ENCODE measurements at regions not wholly inside any gene's neighbourhood (a gene's known extent, or its start where the extent isn't known, plus 50 kb on each side); places are given as distances from the start of the nearest gene placed in this dataset.
A peak's percentile ranks its signal among the peaks of the same experiment; 100 is the strongest.

DNA sequence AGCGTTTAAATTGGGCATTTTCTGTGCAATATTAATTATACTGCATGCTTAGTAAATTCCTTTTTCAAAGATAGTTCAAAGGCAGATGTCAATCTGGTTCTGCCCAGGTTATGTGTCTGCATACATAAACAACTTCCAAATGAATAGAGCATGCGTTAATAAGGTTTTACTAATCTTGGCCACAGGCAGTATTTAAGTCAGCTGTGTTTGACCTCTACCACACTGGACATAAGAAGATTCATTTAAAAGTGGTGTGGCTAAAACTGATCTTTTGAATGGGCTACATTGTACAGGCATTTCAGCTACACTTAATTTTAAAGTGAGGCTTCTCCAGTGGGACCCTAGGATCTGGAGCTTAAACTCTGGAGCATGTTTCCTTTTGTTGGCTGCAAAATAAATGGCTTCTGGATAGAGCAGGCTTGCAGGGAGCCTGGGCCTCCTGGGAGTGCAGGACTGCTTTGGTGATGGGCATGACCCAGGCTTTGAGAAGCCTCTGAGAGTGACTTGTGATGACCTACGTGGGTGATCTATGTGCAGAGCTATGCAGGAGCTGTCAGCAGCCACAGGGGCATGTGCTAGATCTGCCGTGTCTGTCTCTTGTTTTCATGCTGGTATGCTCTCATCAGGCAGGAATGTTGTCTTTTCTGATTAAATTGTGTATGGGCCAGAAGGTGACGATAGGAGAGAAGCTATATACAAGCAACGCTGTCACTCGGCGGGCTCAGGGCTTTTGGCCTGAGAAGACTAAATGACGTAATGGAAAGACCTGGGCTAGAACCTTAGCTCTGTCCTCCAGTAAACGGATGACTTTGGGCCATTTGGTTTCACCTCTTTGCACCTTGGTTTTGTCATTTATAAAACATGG lies 331.2 kb downstream of the QKI start:
- H3K27ac Mint-ChIP-seq (ENCODE audit: unreplicated experiment) = peak overlapping the region; percentile 29
- peak; percentile 57 for DNase-seq (ENCODE audit: extremely low spot score, unreplicated experiment)
- H3K4me1 Mint-ChIP-seq (ENCODE audit: unreplicated experiment) = peaks cover 29% of the 10 kb centered on the region
- TF ChIP-seq, protein P1, sequence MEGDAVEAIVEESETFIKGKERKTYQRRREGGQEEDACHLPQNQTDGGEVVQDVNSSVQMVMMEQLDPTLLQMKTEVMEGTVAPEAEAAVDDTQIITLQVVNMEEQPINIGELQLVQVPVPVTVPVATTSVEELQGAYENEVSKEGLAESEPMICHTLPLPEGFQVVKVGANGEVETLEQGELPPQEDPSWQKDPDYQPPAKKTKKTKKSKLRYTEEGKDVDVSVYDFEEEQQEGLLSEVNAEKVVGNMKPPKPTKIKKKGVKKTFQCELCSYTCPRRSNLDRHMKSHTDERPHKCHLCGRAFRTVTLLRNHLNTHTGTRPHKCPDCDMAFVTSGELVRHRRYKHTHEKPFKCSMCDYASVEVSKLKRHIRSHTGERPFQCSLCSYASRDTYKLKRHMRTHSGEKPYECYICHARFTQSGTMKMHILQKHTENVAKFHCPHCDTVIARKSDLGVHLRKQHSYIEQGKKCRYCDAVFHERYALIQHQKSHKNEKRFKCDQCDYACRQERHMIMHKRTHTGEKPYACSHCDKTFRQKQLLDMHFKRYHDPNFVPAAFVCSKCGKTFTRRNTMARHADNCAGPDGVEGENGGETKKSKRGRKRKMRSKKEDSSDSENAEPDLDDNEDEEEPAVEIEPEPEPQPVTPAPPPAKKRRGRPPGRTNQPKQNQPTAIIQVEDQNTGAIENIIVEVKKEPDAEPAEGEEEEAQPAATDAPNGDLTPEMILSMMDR (IDR thresholded peaks at IDR 0.05) = no peak
- no peaks in the 10 kb centered on the region for H3K36me3 Mint-ChIP-seq (ENCODE audit: unreplicated experiment)
- no peak overlapping the region for H3K4me3 Mint-ChIP-seq (ENCODE audit: unreplicated experiment)
- no peaks in the 10 kb centered on the region for H3K27me3 Mint-ChIP-seq (ENCODE audit: unreplicated experiment)
- no peaks in the 10 kb centered on the region for H3K9me3 Mint-ChIP-seq (ENCODE audit: unreplicated experiment)

DNA sequence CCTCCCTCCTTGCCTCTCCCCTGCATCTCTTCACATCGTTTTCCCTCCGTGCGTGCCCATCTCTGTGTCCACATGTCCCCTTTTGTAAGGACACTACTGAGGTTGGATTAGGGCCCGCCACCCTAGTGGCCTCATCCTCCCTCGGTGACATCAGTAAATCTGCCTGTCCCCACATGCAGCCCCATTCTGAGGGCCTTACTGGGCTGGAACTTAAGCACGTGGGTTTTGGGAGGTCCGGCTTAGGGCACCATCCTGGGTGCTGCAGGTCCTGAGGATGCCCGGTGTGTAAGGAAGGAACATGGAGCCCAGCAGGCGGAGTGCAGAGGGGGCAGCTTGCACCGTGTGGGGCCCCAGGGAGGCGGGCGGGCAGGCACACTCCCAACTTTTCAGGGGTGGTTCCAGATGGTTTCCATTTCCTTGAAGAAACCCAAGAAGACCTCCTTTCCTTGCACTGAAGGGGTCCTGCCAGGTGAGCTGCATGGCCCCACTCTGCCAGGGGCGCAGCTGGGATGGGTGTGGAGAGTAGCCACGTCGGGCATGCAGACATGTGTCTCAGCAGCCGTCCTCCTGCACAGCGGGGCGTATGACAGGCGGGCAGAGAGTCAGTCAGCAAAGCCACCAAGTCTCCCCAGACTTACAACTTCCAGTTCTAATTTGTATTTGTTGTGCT lies 329.9 kb downstream of the QKI start:
- H3K27ac Mint-ChIP-seq (ENCODE audit: unreplicated experiment) = no peak overlapping the region
- peak; percentile 69 for DNase-seq (ENCODE audit: extremely low spot score, unreplicated experiment)
- H3K4me3 Mint-ChIP-seq (ENCODE audit: unreplicated experiment) = no peak overlapping the region
- no peaks in the 10 kb centered on the region for H3K9me3 Mint-ChIP-seq (ENCODE audit: unreplicated experiment)
- TF ChIP-seq, protein P1 (IDR thresholded peaks at IDR 0.05) = no peak
- H3K4me1 Mint-ChIP-seq (ENCODE audit: unreplicated experiment) = peaks cover 26% of the 10 kb centered on the region
- no peaks in the 10 kb centered on the region for H3K36me3 Mint-ChIP-seq (ENCODE audit: unreplicated experiment)
- H3K27me3 Mint-ChIP-seq (ENCODE audit: unreplicated experiment) = no peaks in the 10 kb centered on the region

DNA sequence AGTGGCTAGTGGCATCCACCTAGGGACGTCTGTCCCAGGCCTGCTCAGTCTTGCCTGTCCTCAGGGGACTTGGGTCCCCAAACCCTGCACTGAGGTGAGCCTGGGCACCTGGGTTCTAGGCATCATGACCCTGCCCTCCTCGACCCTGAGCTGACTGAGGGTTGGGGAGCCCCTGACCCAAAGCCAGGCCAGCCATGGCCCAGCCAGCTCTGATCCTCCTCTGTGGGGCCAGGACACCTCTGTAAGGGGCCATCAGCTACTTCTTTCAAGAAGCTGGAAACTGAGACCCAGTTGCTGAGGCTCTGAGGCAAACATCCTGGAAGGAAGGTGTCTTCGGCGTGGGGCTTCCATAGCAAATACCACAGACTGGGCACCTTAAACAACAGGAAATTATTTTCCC lies 329.3 kb downstream of the QKI start:
- Mint-ChIP-seq H3K9me3 (ENCODE audit: unreplicated experiment) (no peaks in the 10 kb centered on the region), H3K4me1 (ENCODE audit: unreplicated experiment) (peaks cover 27% of the 10 kb centered on the region), H3K27me3 (ENCODE audit: unreplicated experiment) (no peaks in the 10 kb centered on the region), H3K27ac (ENCODE audit: unreplicated experiment) (no peak overlapping the region), H3K4me3 (ENCODE audit: unreplicated experiment) (no peak overlapping the region), H3K36me3 (ENCODE audit: unreplicated experiment) (no peaks in the 10 kb centered on the region)
- DNase-seq (ENCODE audit: extremely low spot score, unreplicated experiment) = peak; percentile 73
- TF ChIP-seq, protein P1 (IDR thresholded peaks at IDR 0.05) = no peak

DNA sequence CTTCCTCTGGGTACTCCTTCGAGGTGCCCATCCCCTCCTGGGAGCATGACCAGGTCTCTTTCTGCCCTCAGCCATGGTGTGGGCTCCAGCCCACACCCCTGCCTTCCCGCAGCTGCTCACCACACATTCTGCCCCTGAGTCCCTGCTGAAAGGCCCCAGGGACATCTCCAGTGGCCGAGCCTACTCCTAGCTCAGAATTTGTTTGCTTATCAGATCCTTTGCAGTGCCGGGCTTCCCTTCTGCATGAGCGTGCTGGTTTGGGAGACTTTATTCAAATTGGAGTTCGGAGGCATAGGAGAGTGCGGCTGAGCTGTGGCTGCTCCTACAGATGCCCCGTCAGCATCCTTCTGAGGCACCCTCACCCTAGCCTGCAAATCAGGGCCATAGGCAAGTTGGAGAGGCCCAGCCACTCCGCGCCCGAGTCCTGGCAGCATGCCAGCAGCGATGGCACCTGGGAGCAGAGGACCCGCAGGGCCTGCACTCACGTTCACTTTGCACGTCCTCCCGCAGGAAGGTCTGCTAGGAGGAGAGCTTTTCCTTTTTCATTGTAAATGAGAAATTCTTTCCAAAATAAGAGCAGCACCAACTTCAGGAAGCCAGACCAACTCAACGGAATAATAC lies 327.3 kb downstream of the QKI start:
- Mint-ChIP-seq H3K36me3 (ENCODE audit: unreplicated experiment) (no peaks in the 10 kb centered on the region), H3K4me3 (ENCODE audit: unreplicated experiment) (no peak overlapping the region), H3K9me3 (ENCODE audit: unreplicated experiment) (no peaks in the 10 kb centered on the region), H3K27ac (ENCODE audit: unreplicated experiment) (no peak overlapping the region), H3K4me1 (ENCODE audit: unreplicated experiment) (peaks cover 30% of the 10 kb centered on the region), H3K27me3 (ENCODE audit: unreplicated experiment) (no peaks in the 10 kb centered on the region)
- DNase-seq (ENCODE audit: extremely low spot score, unreplicated experiment) = no peak
- TF ChIP-seq, protein P1 (IDR thresholded peaks at IDR 0.05) = no peak

DNA sequence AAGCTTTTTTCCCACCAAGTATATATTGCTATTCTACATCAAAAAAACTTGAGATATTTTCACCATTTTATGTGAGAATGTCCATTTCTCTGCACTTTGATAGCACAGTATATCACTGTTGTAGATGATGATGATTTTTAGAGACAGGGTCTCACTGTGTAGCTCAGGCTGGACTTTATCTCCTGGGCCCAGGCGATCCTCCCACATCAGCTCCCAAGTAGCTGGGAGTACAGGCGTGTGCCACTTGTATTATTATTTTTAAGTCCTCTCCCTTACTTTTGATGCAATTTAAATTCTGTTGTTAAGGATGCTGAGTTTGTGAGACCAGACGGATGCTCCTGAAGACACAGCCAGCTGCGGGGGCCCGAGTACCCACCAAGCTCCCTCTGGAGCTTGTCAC lies 326.8 kb downstream of the QKI start:
- no peaks in the 10 kb centered on the region for H3K27me3 Mint-ChIP-seq (ENCODE audit: unreplicated experiment)
- no peaks in the 10 kb centered on the region for H3K9me3 Mint-ChIP-seq (ENCODE audit: unreplicated experiment)
- TF ChIP-seq, protein P1 (IDR thresholded peaks at IDR 0.05) = no peak
- H3K27ac Mint-ChIP-seq (ENCODE audit: unreplicated experiment) = no peak overlapping the region
- peaks cover 25% of the 10 kb centered on the region for H3K4me1 Mint-ChIP-seq (ENCODE audit: unreplicated experiment)
- H3K36me3 Mint-ChIP-seq (ENCODE audit: unreplicated experiment) = no peaks in the 10 kb centered on the region
- no peak for DNase-seq (ENCODE audit: extremely low spot score, unreplicated experiment)
- H3K4me3 Mint-ChIP-seq (ENCODE audit: unreplicated experiment) = no peak overlapping the region
